H1 (cell line): ENCODE measurements at regions not wholly inside any gene's neighbourhood (a gene's known extent, or its start where the extent isn't known, plus 50 kb on each side); places are given as distances from the start of the nearest gene placed in this dataset.

Experiments
- EP300 ChIP-seq, 2 experiments: IDR thresholded peaks; 1 replicate in 1 of 2; 2 replicates in 1 of 2; pipeline ENCODE4 v1.6.1; 2011 to 2012; ENCODE audit warnings: low read depth in 2 of 2, low read length in 2 of 2, mild to moderate bottlenecking in 2 of 2, borderline replicate concordance in 1 of 2, inconsistent platforms in 1 of 2, moderate library complexity in 1 of 2
- JUN ChIP-seq: IDR thresholded peaks from 2 replicates; pipeline ENCODE4 v1.6.1; 2011; ENCODE audit warnings: low read depth, mild to moderate bottlenecking, improper control_type of control experiment, low read length
- KDM1A ChIP-seq: fragments of 200-600, 300-600 bp; sonication (generic); IDR thresholded peaks from 2 replicates; pipeline ENCODE4 v1.7.1; 2016; ENCODE audit warnings: mild to moderate bottlenecking, low read length, borderline replicate concordance
- RFX5 ChIP-seq: IDR thresholded peaks from 2 replicates; pipeline ENCODE4 v1.6.1; 2011; ENCODE audit warnings: low read depth, low read length, improper control_type of control experiment, borderline replicate concordance
- TF ChIP-seq, protein P1 (sequence below), 3 experiments: IDR thresholded peaks; 1 replicate in 2 of 3; 2 replicates in 1 of 3; pipeline versions ENCODE4 v1.5.1 to v1.6.1; 2011; ENCODE audit warnings: low read length in 3 of 3, mild to moderate bottlenecking in 3 of 3, inconsistent platforms in 2 of 3, low read depth in 1 of 3, moderate library complexity in 1 of 3; ENCODE audit not compliant: insufficient read depth in 1 of 3; ENCODE audit errors: control extremely low read depth in 1 of 3

DNA sequence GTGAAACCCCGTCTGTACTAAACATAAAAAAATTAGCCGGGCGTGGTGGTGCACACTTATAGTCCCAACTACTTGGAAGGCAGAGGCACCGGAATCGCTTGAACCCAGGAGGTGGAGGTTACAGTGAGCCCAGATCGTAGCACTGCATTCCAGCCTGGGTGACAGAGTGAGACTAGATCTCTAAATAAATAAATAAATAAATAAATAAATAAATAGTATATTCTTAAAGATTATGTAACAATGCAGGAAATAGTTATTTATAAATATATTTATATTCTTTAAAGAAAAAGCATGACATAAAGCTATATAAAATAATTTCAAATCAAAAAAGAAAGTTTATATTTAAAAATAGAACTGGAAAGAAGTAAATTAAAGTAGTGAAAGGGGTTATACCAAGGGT, 76.4 kb downstream of the MBL2 start:
- TF ChIP-seq EP300 (IDR thresholded peaks at IDR 0.05; ENCODE audit: borderline replicate concordance in 1 of 2, low read depth in 2 of 2, low read length in 2 of 2), result no peak
- TF ChIP-seq JUN, result no peak
- TF ChIP-seq, protein P1, sequence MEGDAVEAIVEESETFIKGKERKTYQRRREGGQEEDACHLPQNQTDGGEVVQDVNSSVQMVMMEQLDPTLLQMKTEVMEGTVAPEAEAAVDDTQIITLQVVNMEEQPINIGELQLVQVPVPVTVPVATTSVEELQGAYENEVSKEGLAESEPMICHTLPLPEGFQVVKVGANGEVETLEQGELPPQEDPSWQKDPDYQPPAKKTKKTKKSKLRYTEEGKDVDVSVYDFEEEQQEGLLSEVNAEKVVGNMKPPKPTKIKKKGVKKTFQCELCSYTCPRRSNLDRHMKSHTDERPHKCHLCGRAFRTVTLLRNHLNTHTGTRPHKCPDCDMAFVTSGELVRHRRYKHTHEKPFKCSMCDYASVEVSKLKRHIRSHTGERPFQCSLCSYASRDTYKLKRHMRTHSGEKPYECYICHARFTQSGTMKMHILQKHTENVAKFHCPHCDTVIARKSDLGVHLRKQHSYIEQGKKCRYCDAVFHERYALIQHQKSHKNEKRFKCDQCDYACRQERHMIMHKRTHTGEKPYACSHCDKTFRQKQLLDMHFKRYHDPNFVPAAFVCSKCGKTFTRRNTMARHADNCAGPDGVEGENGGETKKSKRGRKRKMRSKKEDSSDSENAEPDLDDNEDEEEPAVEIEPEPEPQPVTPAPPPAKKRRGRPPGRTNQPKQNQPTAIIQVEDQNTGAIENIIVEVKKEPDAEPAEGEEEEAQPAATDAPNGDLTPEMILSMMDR (IDR thresholded peaks at IDR 0.05; ENCODE audit: control extremely low read depth in 1 of 3, insufficient read depth in 1 of 3, low read depth in 1 of 3, low read length in 3 of 3), result no peak
- TF ChIP-seq RFX5, result no peak
- TF ChIP-seq KDM1A, result no peak
